ENCODE measurements at regions not wholly inside any gene's neighbourhood (a gene's known extent, or its start where the extent isn't known, plus 50 kb on each side); places are given as distances from the start of the nearest gene placed in this dataset.
"Not testable (repeated sequence)": the region's sequence is repeated elsewhere in the genome, so short reads cannot be mapped to it uniquely, and the experiment has no call there.

DNA sequence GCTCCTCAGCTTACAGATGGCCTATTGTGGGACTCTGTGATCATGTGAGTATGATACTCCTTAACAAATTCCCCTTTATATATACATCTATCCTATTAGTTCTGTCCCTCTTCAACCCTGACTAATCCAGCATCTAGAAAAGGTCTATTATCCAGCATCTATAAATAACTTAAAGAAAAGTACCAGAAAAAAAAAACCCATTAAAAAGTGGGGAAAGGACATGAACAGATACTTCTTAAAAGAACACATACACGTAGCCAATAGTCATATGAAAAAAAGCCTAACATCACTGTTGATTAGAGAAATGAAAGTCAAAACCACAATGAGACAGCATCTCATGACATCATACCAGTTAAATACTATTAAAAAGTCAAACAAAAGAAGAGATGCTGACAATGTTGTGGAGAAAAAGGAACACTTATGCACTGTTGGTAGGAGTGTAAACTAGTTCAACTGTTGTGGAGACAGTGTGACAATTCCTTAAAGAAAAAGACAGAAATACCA is 549.5 kb upstream of the GRM3 start:
- H3K27me3 ChIP-seq: no peaks in the 10 kb centered on the region
- no peaks in the 10 kb centered on the region for H3K4me1 ChIP-seq
- H3K27ac ChIP-seq: no peak overlapping the region
- DNase-seq: no peak
- 68 to 85% methylated on average over 1 of the region's 1 CpG for WGBS, 2 donors
- TF ChIP-seq POLR2A (IDR thresholded peaks at IDR 0.05): no peak
- TF ChIP-seq, protein P1, sequence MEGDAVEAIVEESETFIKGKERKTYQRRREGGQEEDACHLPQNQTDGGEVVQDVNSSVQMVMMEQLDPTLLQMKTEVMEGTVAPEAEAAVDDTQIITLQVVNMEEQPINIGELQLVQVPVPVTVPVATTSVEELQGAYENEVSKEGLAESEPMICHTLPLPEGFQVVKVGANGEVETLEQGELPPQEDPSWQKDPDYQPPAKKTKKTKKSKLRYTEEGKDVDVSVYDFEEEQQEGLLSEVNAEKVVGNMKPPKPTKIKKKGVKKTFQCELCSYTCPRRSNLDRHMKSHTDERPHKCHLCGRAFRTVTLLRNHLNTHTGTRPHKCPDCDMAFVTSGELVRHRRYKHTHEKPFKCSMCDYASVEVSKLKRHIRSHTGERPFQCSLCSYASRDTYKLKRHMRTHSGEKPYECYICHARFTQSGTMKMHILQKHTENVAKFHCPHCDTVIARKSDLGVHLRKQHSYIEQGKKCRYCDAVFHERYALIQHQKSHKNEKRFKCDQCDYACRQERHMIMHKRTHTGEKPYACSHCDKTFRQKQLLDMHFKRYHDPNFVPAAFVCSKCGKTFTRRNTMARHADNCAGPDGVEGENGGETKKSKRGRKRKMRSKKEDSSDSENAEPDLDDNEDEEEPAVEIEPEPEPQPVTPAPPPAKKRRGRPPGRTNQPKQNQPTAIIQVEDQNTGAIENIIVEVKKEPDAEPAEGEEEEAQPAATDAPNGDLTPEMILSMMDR (IDR thresholded peaks at IDR 0.05): no peak
- H3K4me3 ChIP-seq: no peak overlapping the region
- H3K9me3 ChIP-seq: no peaks in the 10 kb centered on the region
- no peaks in the 10 kb centered on the region for H3K36me3 ChIP-seq (ENCODE audit: low read depth, missing control alignments)
- intact Hi-C loops (cut with DNase I; ENCODE audit: low total_unique reads): no loop called here

DNA sequence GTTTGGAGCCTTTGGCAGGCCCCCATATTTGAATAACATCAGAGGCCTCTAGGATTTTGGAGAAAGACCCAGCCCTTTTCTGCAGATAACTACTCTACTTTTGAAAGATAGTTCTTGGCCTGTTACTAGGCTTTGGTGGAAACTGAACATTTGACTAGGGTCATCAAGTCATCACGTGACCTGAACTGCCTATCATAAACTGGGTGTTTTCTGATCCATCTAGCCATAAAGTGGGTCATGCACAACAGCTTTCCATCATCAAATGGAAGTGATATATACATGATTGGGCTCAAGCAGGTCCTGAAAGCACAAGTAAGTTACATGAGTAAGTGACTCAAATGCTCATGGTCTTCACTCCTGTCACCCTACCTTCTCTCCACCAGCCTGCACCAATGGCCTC is 552.3 kb upstream of the GRM3 start:
- Histone ChIP-seq H3K36me3 (ENCODE audit: low read depth, missing control alignments) (no peaks in the 10 kb centered on the region), H3K4me1 (no peaks in the 10 kb centered on the region), H3K4me3 (no peak overlapping the region), H3K9me3 (no peaks in the 10 kb centered on the region), H3K27ac (no peak overlapping the region), H3K27me3 (no peaks in the 10 kb centered on the region)
- no peak for DNase-seq
- intact Hi-C loops (cut with DNase I; ENCODE audit: low total_unique reads): no loop called here
- TF ChIP-seq, protein P1 (IDR thresholded peaks at IDR 0.05): no peak
- no peak for TF ChIP-seq POLR2A (IDR thresholded peaks at IDR 0.05)
- WGBS, 2 donors: 43 to 88% methylated on average over 1 of the region's 1 CpG

DNA sequence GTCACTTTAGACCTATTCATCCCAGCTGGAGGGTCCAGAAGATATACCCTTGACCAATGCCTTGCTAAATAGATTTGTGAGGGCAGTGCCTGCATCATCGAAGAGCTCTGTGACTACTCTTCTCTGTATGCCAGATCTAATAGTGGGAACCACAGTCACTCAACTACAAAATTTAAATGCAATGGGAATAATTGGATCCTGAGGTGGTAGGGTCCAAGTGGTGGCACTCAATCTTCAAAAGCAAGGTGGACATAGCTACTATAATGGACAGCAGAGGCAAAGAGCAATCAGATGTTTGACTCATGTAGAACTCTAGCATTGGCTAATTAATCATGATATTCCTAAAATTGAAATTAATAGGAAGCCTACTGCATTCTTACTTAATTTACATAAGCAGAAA is 554.3 kb upstream of the GRM3 start:
- Histone ChIP-seq H3K27me3 (no peaks in the 10 kb centered on the region), H3K9me3 (no peaks in the 10 kb centered on the region), H3K4me3 (no peak overlapping the region), H3K4me1 (no peaks in the 10 kb centered on the region), H3K27ac (no peak overlapping the region), H3K36me3 (ENCODE audit: low read depth, missing control alignments) (no peaks in the 10 kb centered on the region)
- TF ChIP-seq, protein P1 (IDR thresholded peaks at IDR 0.05): no peak
- TF ChIP-seq POLR2A (IDR thresholded peaks at IDR 0.05): no peak
- no peak for DNase-seq
- WGBS, 2 donors: 81 to 88% methylated on average over 1 of the region's 1 CpG
- intact Hi-C loops (cut with DNase I; ENCODE audit: low total_unique reads): no loop called here

DNA sequence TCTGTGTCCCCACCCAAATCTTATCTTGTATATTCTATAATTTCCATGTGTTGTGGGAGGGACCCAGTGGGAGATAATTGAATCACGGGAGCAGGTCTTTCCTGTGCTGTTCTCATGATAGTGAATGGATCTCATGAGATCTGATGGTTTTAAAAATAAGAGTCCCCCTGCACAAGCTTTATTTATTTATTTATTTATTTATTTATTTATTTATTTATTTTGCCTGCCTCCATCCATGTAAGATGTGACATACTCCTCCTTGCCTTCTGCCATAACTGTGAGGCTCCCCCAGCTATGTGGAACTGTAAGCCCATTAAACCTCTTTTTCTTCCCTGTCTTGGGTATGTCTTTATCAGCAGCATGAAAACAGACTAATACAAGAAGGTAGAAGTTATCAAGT is 579.1 kb upstream of the GRM3 start:
- H3K4me3 ChIP-seq; H3K27me3 ChIP-seq; H3K9me3 ChIP-seq; H3K27ac ChIP-seq; DNase-seq; H3K36me3 ChIP-seq (ENCODE audit: low read depth, missing control alignments); H3K4me1 ChIP-seq; intact Hi-C loops (cut with DNase I; ENCODE audit: low total_unique reads): not testable (repeated sequence)
- WGBS, 2 donors: 76 to 84% methylated on average over 1 of the region's 1 CpG

DNA sequence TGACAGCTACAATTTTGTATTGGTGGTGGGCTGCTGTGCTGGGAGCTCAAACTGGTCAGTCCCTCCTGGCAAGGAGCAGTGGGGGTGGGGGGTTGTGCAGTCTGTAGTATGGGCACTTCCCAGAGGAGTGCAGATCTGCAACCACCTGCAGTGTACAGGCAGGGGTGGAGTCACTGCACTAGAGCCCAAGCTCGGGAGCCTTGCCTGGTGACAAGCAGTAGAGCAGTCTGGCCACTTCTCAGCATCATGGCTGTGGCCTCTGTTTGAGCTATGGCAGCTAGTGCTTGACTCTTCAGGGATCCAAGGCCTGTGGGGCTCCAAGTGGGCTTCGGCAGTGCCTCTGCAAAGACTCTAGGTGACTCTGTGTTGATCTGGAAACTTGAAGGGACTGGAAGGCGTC is 585.1 kb upstream of the GRM3 start:
- TF ChIP-seq POLR2A (IDR thresholded peaks at IDR 0.05): no peak
- TF ChIP-seq, protein P1 (IDR thresholded peaks at IDR 0.05): no peak

More for the DNA sequence above, 585.1 kb upstream of the GRM3 start:
- DNase-seq: no peak
- 84 to 87% methylated on average over 3 of the region's 3 CpGs for WGBS, 2 donors
- Histone ChIP-seq H3K9me3 (no peaks in the 10 kb centered on the region), H3K27me3 (no peaks in the 10 kb centered on the region), H3K4me3 (no peak overlapping the region), H3K4me1 (no peaks in the 10 kb centered on the region), H3K27ac (no peak overlapping the region), H3K36me3 (ENCODE audit: low read depth, missing control alignments) (no peaks in the 10 kb centered on the region)
- intact Hi-C loops (cut with DNase I; ENCODE audit: low total_unique reads): no loop called here
